ENCODE measurements at regions not wholly inside any gene's neighbourhood (a gene's known extent, or its start where the extent isn't known, plus 50 kb on each side); places are given as distances from the start of the nearest gene placed in this dataset.
"Not testable (repeated sequence)": the region's sequence is repeated elsewhere in the genome, so short reads cannot be mapped to it uniquely, and the experiment has no call there.

DNA sequence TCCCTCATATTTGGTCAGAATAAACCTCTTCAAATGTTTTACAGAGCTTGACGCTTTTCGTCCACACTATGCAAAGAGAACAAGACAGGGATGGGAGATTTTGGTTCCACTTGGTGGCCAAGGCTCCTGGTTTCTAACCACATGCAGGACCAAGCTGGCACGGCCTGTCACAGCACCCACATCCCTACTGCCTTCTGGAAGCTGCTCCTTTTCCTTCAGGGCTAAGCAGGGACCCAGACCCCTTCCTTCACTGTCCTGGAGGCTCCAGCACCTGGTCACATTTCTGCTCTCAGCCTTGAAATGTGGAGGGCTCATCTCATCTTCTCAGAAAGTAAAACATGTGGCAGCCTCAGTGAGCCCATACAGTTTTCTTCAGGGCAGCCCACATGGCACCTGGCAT lies 50.4 kb upstream of the ARHGEF7 start:
- no peak for DNase-seq (ENCODE audit: low spot score)

DNA sequence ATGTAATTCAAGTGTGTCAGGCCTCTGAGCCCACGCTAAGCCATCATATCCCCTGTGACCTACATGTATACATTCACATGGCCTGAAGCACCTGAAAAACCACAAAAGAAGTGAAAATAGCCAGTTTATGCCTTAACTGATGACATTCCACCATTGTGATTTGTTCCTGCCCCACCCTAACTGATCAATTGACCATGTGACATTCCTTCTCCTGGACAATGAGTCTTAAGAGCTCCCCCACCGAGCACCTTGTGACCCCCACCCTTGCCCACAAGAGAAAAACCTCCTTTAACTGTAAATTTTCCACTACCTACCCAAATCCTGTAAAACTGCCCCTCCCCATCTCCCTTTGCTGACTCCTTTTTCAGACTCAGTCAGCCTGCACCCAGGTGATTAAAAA lies 52.1 kb upstream of the ARHGEF7 start:
- no peak for DNase-seq (ENCODE audit: low spot score)

DNA sequence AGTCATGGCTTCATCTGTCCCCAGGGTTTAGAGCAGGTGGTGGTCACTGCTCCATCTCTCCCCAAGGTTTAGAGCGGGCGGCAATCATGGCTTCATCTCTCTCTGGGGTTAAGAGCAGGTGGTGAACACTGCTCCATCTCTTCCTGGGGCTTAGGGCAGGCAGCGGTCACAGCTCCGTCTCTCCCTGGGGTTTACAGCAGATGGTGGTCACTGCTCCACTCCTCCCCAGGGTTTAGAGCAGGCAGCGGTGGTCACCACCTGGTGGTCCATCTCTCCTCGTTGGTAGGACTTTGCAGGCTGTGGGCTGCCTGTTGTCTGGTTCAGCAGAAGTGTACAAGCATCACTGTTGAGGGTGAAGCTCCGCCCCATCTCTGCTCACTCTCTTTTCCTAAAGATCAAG lies 52.8 kb upstream of the ARHGEF7 start:
- no peak for DNase-seq (ENCODE audit: low spot score)

DNA sequence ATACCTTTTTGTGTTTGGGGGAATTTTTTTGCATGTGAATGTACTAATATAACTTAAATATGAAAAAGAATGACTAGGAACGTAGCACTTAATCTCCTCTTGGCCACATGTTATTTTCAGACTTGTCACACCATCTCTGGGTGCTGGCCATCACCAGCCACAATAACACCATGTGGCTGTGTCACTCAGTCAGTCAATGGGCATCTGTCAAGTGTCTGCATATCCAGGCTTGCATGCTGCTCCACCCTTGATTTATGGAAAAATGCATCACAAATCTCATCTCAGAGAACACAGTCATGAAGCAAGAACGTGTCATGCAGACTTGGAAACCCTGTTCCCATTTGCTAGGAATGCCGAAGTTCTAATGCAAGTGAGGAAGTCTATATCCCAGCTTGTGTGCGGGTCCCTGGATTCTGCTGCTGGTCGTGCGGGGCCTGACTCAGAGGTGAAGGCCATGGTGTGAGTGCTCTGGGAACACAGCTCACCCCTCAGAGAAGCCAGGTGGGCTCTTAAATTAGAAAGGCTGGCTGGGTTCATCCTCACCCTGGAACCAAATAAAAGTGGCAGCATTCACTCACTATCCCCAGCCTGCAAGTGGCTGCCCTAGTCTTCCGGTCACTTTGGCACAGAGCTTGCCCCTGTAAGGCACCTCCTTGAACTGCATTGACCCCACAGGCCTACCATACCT lies 53.6 kb upstream of the ARHGEF7 start:
- no peak for DNase-seq (ENCODE audit: low spot score)

DNA sequence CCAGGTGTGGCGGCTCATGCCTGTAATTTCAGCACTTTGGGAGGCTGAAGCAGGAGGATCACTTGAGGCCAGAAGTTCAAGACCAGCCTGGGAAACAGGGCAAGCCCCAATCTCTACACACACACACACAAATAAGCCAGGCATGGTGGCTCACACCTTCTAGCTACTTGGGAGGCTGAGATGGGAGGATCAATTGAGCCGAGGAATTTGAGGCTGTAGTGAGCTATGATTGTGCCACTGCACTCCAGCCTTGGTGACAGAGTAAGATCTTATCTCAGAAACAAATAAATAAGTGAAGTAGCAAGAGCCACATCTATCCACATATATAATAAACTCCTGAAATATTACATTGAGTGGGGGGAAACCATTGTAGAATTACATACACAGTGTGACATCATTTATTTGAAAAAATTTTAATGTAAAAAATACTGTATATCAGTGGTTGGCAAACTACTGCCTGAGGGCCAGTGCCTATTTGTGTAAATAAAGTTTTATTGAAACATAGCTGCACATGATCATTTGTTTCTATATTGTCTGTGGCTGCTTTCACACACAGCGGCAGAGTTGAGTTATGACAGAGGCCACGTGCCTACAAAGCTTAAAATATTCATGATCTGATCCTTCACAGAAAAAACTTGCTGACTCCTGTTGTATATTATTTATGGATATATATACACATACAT lies 54.7 kb upstream of the ARHGEF7 start:
- no peak for DNase-seq (ENCODE audit: low spot score)

DNA sequence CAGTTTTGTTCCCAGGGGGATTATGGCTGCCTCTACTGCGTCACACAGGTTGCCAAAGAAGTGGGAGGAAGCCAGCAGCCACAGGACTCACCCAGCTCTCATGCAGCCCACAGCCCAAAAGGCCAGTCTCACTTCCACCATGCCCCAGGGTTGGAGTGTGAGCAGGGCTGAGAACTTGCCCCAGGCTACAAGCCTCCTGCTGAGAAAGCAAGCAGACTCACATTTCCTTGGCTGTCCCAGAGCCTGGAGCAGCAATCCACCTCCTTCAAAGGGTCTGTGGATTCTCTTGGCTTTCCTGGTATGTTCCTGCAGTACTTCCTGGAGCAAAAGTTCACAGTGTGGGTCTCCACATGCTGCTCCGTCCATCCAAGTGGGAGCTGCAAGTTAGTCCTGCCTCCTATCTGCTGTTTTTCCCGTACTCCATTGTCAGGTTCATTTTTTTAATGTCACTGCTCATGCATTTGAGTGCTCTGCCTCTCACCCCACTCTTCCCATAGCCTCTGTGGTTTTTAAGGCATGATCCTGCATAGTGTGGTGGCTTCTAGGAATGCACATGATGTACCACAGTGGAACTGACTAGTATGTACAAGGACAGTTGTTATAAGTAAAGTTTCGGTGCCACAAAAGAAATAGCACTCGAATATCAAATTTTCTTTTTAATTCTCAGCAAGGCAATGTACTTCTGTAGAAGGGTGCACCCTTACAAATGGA lies 56.2 kb upstream of the ARHGEF7 start:
- no peak for DNase-seq (ENCODE audit: low spot score)

DNA sequence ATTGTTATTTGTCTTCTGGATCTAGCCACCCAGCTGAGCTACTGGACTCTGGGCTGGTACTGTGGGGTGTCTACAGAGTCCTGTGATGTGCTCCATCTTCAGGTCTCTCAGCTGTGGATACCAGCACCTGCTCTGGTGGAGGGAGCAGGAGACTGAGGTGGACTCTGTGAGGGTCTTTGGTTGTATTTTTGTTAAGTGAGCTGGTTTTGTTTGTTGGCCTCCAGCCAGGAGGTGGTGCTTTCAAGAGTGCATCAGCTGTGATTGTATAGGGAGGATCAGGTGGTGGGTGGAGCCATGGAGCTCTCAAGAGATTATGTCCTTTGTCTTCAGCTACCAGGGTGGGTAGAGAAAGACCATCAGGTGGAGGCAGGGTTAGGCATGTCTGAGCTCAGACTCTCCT lies 56.8 kb upstream of the ARHGEF7 start:
- DNase-seq (ENCODE audit: low spot score), result not testable (repeated sequence)

DNA sequence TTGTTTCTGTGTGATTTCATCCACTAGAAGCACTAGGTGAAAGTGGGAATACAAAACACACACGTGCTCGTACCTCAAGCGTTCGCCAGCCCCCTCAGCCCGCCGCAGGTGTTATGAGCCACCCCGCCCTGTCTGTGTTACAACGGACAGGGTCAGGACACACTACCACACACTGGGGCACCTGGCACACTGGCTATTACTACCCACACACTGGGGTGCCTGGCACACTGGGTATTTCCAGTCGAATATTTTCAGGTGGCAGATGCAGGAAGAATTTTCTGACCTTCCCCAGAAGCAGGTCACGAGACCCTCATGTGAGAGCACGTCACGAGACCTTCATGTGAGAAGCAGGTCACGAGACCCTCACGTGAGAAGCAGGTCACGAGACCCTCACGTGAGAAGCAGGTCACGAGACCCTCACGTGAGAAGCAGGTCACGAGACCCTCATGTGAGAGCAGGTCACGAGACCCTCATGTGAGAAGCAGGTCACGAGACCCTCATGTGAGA lies 63.3 kb upstream of the ARHGEF7 start:
- DNase-seq (ENCODE audit: low spot score), result not testable (repeated sequence)

DNA sequence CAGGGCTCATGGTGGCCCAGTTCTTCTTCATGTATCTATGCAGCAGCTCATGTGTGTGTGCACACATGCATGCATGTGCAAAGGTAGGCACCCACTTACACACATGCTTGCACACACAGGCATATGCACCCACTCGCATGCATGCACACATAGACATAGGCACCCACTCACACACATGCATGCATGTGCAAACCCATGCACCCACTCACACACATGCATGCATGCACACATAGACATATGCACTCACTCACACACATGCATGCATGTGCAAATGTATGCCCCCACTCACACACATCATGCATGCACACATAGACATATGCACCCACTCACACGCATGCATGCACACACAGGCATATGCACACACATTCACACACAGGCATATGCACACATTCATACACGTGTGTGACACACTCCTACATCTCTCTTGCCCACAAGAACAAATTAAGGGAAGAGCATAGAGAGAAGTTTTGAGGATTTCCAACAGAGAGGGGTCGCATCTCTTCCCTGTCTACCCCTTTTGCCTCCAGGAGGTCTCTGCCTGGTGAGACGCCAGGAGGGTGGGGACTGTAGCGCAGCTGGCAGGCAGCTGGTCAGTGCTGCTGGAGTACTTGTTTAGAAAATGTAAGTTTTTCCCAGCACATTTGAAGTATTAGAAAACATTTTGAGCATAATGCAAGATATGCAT lies 63.9 kb upstream of the ARHGEF7 start:
- DNase-seq (ENCODE audit: low spot score), result no peak

DNA sequence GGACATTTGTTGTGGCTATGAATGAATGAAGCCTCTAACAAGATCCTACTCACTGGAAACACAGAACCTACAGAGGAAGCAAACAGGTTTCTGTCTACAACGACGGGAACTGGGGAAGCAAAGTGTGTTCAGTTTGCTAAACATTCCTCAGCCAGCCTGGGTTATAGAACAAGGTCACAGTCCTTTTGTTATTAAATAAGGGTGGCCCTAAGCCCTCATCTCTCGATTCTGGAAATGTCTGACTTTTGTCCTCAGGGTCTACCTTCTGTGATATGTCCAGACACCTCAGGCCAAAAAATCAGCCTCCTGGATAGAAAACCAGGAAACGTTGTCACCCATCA lies 64.6 kb upstream of the ARHGEF7 start:
- DNase-seq (ENCODE audit: low spot score), result no peak

DNA sequence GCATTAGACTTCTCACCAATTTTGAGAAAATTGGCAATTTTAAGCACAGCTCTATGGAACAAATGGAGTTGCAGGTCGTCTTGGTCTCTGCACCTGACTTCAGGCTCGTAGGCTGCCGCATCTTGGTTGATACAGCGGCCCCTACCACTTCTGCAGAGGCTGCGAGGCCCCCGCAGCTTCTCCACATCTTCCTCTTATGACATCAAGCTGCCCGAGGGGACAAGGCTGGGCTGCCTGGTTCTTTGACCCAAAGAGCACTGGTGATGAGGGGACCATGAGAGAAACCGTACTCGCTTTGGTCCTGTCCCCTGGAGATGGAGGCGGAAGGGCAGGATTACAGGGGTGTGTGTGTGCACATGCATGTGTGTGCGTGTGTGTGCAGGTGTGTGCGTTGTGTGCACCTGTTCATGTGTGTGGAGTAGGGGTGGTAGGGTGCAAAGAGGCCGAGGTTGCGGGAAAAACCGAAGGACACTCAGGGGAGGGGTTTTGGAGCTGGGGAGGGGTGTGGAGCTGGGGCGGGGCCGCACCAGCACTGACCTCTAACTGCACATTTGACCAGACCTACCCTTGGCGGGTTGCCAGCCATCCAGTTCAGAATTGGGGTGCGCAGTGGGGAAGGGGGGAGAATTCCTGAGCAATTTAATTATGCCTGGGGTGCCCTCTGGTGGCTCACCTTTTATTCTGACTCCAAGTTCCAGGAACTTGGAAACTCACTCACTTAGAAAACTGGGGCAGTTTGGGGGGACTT lies 65.1 kb upstream of the ARHGEF7 start:
- peak; percentile 31 for DNase-seq (ENCODE audit: low spot score)

DNA sequence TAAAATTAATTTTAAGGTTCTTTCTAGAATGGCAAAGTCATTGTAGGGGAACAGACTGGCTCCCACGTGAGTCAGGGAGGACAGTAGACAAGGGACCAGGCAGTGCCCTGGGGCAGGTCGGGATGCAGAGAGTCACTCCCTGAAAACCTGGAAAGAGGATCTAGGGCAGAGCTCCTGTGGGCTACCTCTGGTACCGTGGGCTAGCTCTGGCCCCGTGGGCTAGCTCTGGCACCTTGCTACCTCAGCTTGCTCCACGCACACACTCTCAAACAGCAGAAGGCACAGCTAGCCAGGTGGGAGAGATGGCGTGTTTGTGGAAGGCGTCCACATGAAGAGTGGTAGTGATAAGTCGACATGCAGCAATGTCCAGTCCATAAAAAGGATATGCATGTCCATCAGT lies 66.7 kb upstream of the ARHGEF7 start:
- DNase-seq (ENCODE audit: low spot score), result no peak

DNA sequence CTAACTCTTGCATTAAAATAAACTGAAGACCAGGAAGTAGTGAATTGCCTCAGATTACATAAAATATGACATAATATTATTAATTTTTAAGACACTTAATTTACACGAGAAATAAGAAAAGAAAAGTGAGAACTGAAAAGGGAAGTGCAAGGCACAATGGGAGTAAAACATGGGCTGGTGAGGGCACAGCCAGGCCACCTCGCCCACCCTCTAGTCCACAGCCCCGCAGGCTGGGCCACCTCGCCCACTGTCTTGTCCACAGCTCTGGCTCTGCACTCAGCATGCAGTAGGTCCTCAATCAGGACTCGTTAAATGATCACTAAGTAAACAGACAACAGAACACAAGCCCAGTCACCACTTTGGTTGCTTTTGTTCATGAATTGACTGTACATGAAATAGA lies 67.8 kb upstream of the ARHGEF7 start:
- no peak for DNase-seq (ENCODE audit: low spot score)

DNA sequence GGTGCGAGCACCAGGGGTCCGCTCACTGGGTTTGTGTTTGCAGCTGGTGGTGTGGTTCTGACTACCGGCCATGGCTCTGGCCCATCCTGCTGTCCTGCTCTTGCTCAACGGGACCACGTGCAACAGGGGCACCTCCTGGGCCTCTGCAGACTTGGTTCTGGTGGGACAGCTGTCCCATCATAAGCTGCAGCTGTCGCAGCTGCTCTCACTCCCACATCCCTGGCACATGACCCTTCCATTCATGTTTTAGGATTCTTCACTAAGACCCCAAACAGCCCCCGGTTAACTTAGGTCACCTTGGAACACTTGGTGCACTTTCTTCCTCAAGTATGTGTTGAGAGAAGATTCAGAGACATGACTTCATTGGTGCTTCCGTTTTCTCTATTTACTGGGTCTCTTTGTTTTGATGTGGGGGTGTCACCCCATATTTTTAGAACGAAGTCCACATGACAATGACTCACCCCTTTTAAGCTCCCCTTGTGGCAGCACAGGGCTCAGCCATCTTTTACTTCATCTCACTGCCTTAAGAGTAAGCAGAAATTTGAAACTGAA lies 68.4 kb upstream of the ARHGEF7 start:
- no peak for DNase-seq (ENCODE audit: low spot score)

DNA sequence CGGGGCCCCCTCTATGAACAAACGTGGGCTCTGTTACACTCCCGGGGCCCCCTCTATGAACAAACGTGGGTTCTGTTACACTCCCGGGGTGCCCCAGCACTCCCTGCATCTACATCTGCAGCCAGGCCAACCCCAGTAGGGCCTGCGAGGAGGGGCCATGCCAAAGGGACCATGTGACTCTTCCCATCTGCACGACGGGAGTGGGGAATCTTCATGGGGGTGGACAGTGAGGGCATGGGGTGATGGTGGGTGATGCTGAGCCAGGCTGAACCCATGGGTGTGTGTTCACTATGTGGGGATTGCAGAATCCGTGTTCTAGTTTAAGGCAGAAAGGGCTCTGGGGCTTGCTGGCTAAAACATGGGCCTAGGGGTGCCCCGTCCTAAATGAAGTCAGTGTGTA lies 69.9 kb upstream of the ARHGEF7 start:
- no peak for DNase-seq (ENCODE audit: low spot score)

DNA sequence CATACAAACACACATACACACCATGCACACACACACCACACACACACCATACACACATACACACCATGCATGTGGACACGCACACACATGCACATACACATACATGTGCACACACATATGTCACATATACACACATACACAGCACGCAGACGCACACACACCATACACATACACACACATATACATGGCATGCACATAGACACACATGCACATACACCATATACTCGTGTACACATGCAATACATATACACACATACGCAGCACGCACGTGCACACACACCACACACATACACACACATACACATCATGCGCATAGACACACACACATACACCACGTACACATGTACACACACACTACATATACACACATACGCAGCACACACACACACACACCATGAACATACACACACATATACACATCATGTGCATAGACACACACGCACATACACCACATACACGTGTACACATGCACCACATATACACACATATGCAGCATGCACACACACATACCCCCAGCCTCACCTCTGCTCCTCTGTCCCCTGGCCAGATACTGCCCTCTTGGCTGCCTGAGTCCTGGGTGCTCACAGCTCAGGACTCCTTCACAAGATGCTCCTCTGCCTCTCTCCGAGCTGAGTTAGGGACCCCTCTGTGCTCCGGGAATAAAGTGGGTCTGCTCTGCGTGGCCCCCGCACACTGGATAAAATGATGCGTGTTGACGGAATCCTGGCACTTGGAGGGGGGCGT lies 70.9 kb upstream of the ARHGEF7 start:
- DNase-seq (ENCODE audit: low spot score), result no peak

DNA sequence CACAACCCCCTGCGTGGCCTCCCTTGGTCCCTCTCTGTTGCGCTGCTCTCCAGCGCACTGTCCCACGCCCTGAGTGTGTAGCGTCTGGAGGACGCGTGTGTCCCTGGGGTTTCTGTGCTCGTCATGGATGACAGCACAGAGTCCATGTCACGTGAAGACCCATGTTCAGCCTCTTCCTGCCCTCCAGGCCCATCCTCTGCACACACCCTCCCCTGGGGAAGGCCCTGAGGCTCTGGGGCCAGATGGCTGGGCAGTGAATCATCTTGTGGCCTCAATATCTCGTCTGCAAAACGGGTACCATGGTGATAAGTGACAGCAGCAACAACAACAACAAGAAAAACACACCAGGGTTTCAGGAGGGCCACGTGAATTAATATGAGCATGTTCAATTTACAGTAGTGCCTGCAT lies 71.5 kb upstream of the ARHGEF7 start:
- DNase-seq (ENCODE audit: low spot score), result no peak

DNA sequence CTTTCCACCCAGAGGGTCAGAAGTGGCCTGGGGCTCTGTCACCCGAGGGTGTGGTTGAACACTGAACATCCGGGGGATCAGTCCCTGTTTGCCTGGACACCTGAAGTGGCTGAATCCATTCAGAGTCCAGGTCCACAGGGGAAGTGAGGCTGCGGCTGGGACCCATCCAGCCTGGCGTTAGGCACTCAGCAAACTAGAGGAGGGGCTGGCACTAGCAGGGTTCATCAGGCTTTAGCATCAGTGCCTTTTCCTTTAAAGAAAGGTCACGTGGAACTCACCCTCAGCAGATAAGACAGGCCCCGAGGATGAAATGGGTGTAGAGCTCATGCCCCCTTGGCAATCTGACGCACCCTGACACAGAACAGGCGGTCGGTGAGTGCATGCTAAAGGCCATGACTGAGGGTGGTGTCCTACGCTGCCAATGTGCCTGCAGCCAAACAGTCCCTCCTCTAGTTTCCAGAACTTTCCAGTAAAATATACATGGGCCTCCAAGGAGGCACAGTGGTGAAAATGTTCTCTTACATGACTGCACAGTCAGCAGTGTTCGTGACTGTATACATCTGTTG lies 72.4 kb upstream of the ARHGEF7 start:
- no peak for DNase-seq (ENCODE audit: low spot score)

DNA sequence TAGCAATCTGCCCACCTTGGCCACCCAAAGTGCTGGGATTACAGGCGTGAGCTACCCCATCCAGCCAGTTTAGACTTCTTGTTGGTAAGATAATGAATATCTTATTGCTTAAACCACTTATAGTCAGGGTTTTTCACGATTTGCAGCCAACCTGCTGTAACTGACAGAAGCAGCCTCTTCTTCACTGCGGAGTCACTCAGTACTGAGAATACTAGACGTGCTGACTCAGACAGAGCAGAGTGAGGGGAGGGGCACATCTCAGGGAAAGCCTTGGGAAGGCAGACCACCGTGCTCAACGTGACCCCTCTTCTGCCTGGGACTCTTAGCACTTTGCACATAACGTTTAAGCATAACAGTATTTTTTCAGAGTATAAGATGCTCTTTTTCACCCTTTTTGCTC lies 74.3 kb upstream of the ARHGEF7 start:
- no peak for DNase-seq (ENCODE audit: low spot score)

DNA sequence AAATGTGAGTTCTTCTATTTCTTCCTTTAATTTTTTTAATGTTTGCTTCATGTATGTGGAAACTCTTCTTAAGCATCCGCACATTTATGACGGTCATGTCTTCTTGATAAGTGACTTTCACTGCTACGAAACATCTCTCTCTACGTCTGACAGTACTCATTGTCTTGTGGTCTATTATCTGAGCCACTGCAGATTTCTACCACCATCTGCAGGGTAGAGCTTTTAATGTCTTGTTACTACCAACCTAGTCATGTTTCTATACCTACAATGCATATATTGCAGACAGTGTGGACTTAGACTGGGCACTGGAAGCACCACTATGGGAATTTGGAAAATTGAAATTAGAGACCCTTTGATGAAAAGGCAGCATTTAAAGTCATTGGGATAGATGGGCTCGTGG lies 75.4 kb upstream of the ARHGEF7 start:
- no peak for DNase-seq (ENCODE audit: low spot score)

DNA sequence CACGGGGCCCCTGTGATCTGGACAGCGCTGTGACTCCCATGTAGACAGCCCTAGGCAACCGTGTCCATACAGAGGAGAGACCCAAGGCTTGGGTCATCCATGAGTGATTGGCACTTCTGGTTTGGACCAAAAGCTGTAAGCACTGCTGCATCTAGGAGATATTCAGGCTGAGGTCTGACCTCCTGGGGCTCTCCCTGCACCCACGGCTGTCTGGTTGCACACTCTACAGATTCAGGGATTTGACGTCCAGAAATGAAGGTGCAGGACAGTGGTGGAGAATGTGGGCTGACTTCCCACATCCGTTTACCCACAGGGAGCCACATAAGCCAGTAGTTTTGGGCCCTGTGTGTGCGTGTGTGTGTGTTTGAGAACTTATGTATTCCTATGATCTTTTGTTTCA lies 76.2 kb upstream of the ARHGEF7 start:
- no peak for DNase-seq (ENCODE audit: low spot score)

All from iPS-NIHi11 (cell line).